Neural cell (in vitro differentiated cells): ENCODE measurements at regions not wholly inside any gene's neighbourhood (a gene's known extent, or its start where the extent isn't known, plus 50 kb on each side); places are given as distances from the start of the nearest gene placed in this dataset.

Experiments used
- H2AFZ ChIP-seq: fragments of 200-600, 300-800 bp; sonication (generic), shearing (Covaris generic); 2 replicates; pipeline ENCODE4 v1.6.0; 2014; ENCODE audit warnings: low read depth, mild to moderate bottlenecking, antibody characterized with exemption, low read length, moderate library complexity
- H3F3A ChIP-seq: fragments of 200-600 bp; shearing (Covaris generic); 2 replicates; pipeline ENCODE4 v1.6.1; 2016; ENCODE audit warnings: mild to moderate bottlenecking, moderate library complexity, mixed read lengths, antibody characterized with exemption, low read length; ENCODE audit not compliant: insufficient read depth, poor library complexity, severe bottlenecking
- H3K27ac ChIP-seq: fragments of 200-600, 300-800 bp; sonication (generic), shearing (Covaris generic); 2 replicates; pipeline ENCODE4 v1.5.1; 2014; ENCODE audit warnings: mild to moderate bottlenecking, low read length, moderate library complexity
- H3K27me3 ChIP-seq: fragments of 300-800, 200-600 bp; sonication (generic), shearing (Covaris generic); 2 replicates; pipeline ENCODE4 v1.6.0; 2014; ENCODE audit warnings: mild to moderate bottlenecking, low read depth, low read length, moderate library complexity; ENCODE audit not compliant: insufficient read depth
- H3K36me3 ChIP-seq: fragments of 300-800, 200-600 bp; sonication (generic), shearing (Covaris generic); 2 replicates; pipeline ENCODE4 v1.5.1; 2014; ENCODE audit warnings: mild to moderate bottlenecking, antibody characterized with exemption, low read length, moderate library complexity; ENCODE audit not compliant: insufficient read depth
- H3K4me2 ChIP-seq: fragments of 300-800, 200-600 bp; sonication (generic), shearing (Covaris generic); 2 replicates; pipeline ENCODE4 v1.6.0; 2014; ENCODE audit warnings: mild to moderate bottlenecking, low read length
- H3K4me3 ChIP-seq: fragments of 300-800, 200-600 bp; sonication (generic), shearing (Covaris generic); 2 replicates; pipeline ENCODE4 v1.5.1; 2014; ENCODE audit warnings: mild to moderate bottlenecking, low read length, moderate library complexity
- H3K79me2 ChIP-seq: fragments of 200-600 bp; shearing (Covaris generic); replicated peaks from 2 replicates; pipeline ENCODE4 v1.6.0; 2014; ENCODE audit warnings: mild to moderate bottlenecking, low read length, moderate library complexity; ENCODE audit not compliant: insufficient read depth
- H3K9ac ChIP-seq: fragments of 300-800, 200-600 bp; sonication (generic), shearing (Covaris generic); 2 replicates; pipeline ENCODE4 v1.6.1; 2016; ENCODE audit warnings: mild to moderate bottlenecking, low read length, mixed read lengths
- H3K9me2 ChIP-seq: fragments of 200-600 bp; shearing (Covaris generic); 2 replicates; pipeline ENCODE4 v1.6.1; 2016; ENCODE audit warnings: mild to moderate bottlenecking, low read length, mixed read lengths; ENCODE audit not compliant: insufficient read depth
- H3K9me3 ChIP-seq: fragments of 200-600, 300-800 bp; sonication (generic), shearing (Covaris generic); 2 replicates; pipeline ENCODE4 v1.6.1; 2016; ENCODE audit warnings: mild to moderate bottlenecking, mixed run types, low read length, moderate library complexity, mixed read lengths
- H4K20me1 ChIP-seq: fragments of 200-600 bp; shearing (Covaris generic); 2 replicates; pipeline ENCODE4 v1.6.1; 2016; ENCODE audit warnings: mild to moderate bottlenecking, mixed run types; ENCODE audit not compliant: insufficient read depth
- EP300 ChIP-seq: fragments of 450-650 bp; conservative IDR thresholded peaks from 2 replicates; pipeline ENCODE4 v1.6.1; 2014; ENCODE audit warnings: antibody characterized with exemption, mild to moderate bottlenecking, moderate library complexity; ENCODE audit not compliant: poor library complexity, severe bottlenecking
- EZH2 ChIP-seq: fragments of 200-600, 300-800 bp; shearing (Covaris generic), sonication (generic); IDR thresholded peaks from 2 replicates; pipeline ENCODE4 v1.6.1; 2014; ENCODE audit warnings: antibody characterized with exemption, low read length, borderline replicate concordance, mild to moderate bottlenecking; ENCODE audit not compliant: insufficient read depth, poor library complexity, severe bottlenecking
- MXI1 ChIP-seq: fragments of 450-650 bp; conservative IDR thresholded peaks from 2 replicates; pipeline ENCODE4 v1.6.1; 2014; ENCODE audit warnings: antibody characterized with exemption, mild to moderate bottlenecking; ENCODE audit not compliant: poor library complexity, severe bottlenecking
- POLR2AphosphoS5 ChIP-seq: IDR thresholded peaks from 2 replicates; pipeline ENCODE4 v1.6.1; 2012
- RAD21 ChIP-seq: fragments of 450-650 bp; conservative IDR thresholded peaks from 2 replicates; pipeline ENCODE4 v1.6.1; 2014; ENCODE audit warnings: antibody characterized with exemption, mild to moderate bottlenecking, moderate library complexity
- SMC3 ChIP-seq: fragments of 450-650 bp; conservative IDR thresholded peaks from 2 replicates; pipeline ENCODE4 v1.6.1; 2014; ENCODE audit warnings: antibody characterized with exemption, mild to moderate bottlenecking, moderate library complexity; ENCODE audit not compliant: poor library complexity
- TAF1 ChIP-seq: IDR thresholded peaks from 2 replicates; pipeline ENCODE4 v1.6.1; 2012; ENCODE audit warnings: low read depth
- TF ChIP-seq, protein P1 (sequence below): fragments of 450-650 bp; IDR thresholded peaks from 2 replicates; pipeline ENCODE4 v1.5.1; 2014; ENCODE audit warnings: antibody characterized with exemption, mild to moderate bottlenecking, moderate library complexity; ENCODE audit not compliant: poor library complexity, severe bottlenecking
- TF ChIP-seq, protein P2 (sequence below): IDR thresholded peaks from 2 replicates; pipeline ENCODE4 v1.6.1; 2012; ENCODE audit warnings: borderline replicate concordance

GRCh38 chr5:38718771-38719391 lies 126.9 kb upstream of the OSMR start:
- Histone ChIP-seq H2AFZ (no peak overlapping the region), H3K9me3 (no peaks in the 10 kb centered on the region), H3K9me2 (no peaks in the 10 kb centered on the region), H3K27ac (no peak overlapping the region), H3F3A (no peaks in the 10 kb centered on the region), H4K20me1 (no peaks in the 10 kb centered on the region), H3K4me3 (no peak overlapping the region), H3K4me2 (no peak overlapping the region), H3K9ac (no peak overlapping the region), H3K36me3 (no peaks in the 10 kb centered on the region), H3K27me3 (no peaks in the 10 kb centered on the region), H3K79me2 (no peaks in the 10 kb centered on the region)
- TF ChIP-seq EZH2: no peak
- TF ChIP-seq, protein P1, sequence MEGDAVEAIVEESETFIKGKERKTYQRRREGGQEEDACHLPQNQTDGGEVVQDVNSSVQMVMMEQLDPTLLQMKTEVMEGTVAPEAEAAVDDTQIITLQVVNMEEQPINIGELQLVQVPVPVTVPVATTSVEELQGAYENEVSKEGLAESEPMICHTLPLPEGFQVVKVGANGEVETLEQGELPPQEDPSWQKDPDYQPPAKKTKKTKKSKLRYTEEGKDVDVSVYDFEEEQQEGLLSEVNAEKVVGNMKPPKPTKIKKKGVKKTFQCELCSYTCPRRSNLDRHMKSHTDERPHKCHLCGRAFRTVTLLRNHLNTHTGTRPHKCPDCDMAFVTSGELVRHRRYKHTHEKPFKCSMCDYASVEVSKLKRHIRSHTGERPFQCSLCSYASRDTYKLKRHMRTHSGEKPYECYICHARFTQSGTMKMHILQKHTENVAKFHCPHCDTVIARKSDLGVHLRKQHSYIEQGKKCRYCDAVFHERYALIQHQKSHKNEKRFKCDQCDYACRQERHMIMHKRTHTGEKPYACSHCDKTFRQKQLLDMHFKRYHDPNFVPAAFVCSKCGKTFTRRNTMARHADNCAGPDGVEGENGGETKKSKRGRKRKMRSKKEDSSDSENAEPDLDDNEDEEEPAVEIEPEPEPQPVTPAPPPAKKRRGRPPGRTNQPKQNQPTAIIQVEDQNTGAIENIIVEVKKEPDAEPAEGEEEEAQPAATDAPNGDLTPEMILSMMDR: no peak
- no peak for TF ChIP-seq RAD21
- no peak for TF ChIP-seq EP300
- no peak for TF ChIP-seq POLR2AphosphoS5
- TF ChIP-seq TAF1: no peak
- TF ChIP-seq, protein P2, sequence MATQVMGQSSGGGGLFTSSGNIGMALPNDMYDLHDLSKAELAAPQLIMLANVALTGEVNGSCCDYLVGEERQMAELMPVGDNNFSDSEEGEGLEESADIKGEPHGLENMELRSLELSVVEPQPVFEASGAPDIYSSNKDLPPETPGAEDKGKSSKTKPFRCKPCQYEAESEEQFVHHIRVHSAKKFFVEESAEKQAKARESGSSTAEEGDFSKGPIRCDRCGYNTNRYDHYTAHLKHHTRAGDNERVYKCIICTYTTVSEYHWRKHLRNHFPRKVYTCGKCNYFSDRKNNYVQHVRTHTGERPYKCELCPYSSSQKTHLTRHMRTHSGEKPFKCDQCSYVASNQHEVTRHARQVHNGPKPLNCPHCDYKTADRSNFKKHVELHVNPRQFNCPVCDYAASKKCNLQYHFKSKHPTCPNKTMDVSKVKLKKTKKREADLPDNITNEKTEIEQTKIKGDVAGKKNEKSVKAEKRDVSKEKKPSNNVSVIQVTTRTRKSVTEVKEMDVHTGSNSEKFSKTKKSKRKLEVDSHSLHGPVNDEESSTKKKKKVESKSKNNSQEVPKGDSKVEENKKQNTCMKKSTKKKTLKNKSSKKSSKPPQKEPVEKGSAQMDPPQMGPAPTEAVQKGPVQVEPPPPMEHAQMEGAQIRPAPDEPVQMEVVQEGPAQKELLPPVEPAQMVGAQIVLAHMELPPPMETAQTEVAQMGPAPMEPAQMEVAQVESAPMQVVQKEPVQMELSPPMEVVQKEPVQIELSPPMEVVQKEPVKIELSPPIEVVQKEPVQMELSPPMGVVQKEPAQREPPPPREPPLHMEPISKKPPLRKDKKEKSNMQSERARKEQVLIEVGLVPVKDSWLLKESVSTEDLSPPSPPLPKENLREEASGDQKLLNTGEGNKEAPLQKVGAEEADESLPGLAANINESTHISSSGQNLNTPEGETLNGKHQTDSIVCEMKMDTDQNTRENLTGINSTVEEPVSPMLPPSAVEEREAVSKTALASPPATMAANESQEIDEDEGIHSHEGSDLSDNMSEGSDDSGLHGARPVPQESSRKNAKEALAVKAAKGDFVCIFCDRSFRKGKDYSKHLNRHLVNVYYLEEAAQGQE: no peak
- no peak for TF ChIP-seq MXI1
- no peak for TF ChIP-seq SMC3

DNA sequence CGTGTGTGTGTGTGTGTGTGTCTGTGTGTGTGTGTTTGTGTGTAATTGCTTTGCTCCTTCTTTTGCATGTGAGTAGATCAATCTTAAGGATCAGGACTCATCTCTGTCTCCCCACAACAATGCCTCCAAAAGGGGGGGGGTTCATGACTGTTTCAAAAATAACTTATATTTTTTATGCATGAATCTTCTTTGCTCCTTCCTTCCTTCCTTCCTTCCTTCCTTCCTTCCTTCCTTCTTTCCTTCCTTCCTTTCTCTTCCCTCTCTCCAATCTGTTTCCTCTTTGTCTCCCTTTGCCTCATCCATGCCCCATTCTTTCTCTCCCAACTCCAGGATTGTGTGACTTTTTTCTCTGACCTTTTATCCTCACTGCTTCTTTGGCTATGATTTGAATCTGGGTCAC lies 126.4 kb upstream of the OSMR start:
- H3K4me3 ChIP-seq: no peak overlapping the region
- no peak overlapping the region for H3K4me2 ChIP-seq
- H3K9me2 ChIP-seq: no peaks in the 10 kb centered on the region
- H2AFZ ChIP-seq: no peak overlapping the region
- H3K27me3 ChIP-seq: no peaks in the 10 kb centered on the region
- H3K36me3 ChIP-seq: no peaks in the 10 kb centered on the region
- no peak overlapping the region for H3K27ac ChIP-seq
- no peak for TF ChIP-seq SMC3
- no peak for TF ChIP-seq RAD21
- TF ChIP-seq, protein P2: no peak
- TF ChIP-seq EP300: no peak
- no peak for TF ChIP-seq TAF1
- no peak for TF ChIP-seq EZH2
- TF ChIP-seq MXI1: no peak
- TF ChIP-seq, protein P1: no peak
- TF ChIP-seq POLR2AphosphoS5: no peak
- no peaks in the 10 kb centered on the region for H3K79me2 ChIP-seq
- no peaks in the 10 kb centered on the region for H4K20me1 ChIP-seq
- H3K9ac ChIP-seq: no peak overlapping the region
- no peaks in the 10 kb centered on the region for H3K9me3 ChIP-seq
- no peaks in the 10 kb centered on the region for H3F3A ChIP-seq
